Stimulated activated naive CD8-positive, alpha-beta T cell treated with anti-CD3 and anti-CD28 coated beads, Interleukin-15, Interleukin-2, amounts not matched to agents 100 ng/mL and 50 ng/mL, for 24 hours (primary cell): ENCODE measurements at regions not wholly inside any gene's neighbourhood (a gene's known extent, or its start where the extent isn't known, plus 50 kb on each side); places are given as distances from the start of the nearest gene placed in this dataset.
"Not testable (repeated sequence)": the region's sequence is repeated elsewhere in the genome, so short reads cannot be mapped to it uniquely, and the experiment has no call there.

Experiments used
- H3K27ac Mint-ChIP-seq: one replicate; pipeline ENCODE4 v1.8.0; 2021; ENCODE audit warnings: mild to moderate bottlenecking, mixed read lengths
- H3K27me3 Mint-ChIP-seq: one replicate; pipeline ENCODE4 v1.8.0; 2021; ENCODE audit warnings: mixed read lengths
- H3K36me3 Mint-ChIP-seq: one replicate; pipeline ENCODE4 v1.8.0; 2021; ENCODE audit warnings: low read depth, mixed read lengths
- H3K4me1 Mint-ChIP-seq: one replicate; pipeline ENCODE4 v1.8.0; 2021; ENCODE audit warnings: low read depth, mixed read lengths
- H3K4me3 Mint-ChIP-seq: one replicate; pipeline ENCODE4 v1.8.0; 2021; ENCODE audit warnings: mild to moderate bottlenecking, mixed read lengths
- H3K9me3 Mint-ChIP-seq: one replicate; pipeline ENCODE4 v1.8.0; 2021; ENCODE audit warnings: mixed read lengths

DNA sequence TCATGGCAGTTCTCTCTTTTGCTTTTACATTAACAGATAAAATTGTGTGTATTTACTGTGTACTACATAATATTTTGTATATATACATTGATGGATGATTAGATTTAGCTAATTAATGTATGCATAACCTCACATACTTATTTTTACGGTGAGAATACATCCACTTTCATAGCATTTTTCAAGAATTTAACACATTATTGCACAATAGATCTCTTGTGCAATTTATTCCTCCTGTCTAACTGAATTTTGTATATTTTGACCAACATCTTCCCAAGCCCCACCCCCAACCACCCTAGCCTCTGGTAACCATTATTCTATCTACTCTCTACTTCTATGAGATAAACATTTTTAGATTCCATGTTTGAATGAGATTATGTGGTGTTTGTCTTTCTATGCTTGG, 194.7 kb downstream of the RBM26 start:
- H3K4me1 Mint-ChIP-seq = no peaks in the 10 kb centered on the region
- no peak overlapping the region for H3K27ac Mint-ChIP-seq
- H3K4me3 Mint-ChIP-seq = no peak overlapping the region
- peaks cover 19% of the 10 kb centered on the region for H3K27me3 Mint-ChIP-seq
- no peaks in the 10 kb centered on the region for H3K36me3 Mint-ChIP-seq
- H3K9me3 Mint-ChIP-seq = no peaks in the 10 kb centered on the region

DNA sequence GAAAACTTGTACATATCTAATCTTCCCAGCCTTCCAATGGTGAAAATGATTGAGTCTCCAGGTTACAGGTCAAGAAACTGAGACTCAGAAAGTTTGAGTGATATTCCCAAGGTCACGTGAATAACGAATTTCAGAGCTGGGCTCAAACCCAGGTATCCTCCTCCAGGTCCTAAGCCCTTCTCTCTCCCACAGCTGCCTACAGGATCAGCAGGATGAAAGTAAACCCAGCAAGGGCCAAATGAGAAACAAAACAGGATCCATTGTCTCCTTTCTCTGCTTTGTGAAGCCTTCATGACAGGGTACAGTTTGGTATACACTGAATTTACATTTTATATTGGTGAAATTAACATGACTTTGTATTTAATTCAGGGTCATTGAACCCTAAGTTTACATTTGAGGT, 208.1 kb downstream of the RBM26 start:
- peaks cover 4% of the 10 kb centered on the region for H3K9me3 Mint-ChIP-seq
- no peak overlapping the region for H3K27ac Mint-ChIP-seq
- no peak overlapping the region for H3K4me3 Mint-ChIP-seq
- H3K4me1 Mint-ChIP-seq = peaks cover 42% of the 10 kb centered on the region
- H3K27me3 Mint-ChIP-seq = no peaks in the 10 kb centered on the region
- no peaks in the 10 kb centered on the region for H3K36me3 Mint-ChIP-seq

DNA sequence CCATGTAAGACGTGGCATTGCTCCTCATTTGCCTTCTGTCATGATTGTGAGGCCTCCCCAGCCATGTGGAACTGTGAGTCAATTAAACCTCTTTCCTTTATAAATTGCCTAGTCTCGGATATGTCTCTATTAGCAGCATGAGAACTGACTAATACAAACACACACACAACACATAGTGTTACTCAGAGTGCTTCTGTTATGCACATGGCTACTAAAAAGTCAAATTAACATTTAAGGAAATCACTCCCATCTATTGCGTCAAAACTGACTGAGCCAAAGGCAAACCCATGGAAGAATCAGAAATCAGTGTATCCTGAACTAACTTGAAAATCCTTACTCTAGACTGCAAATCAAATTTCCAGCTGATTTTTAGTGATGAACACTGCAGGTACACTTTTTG, 209.2 kb downstream of the RBM26 start:
- peaks cover 51% of the 10 kb centered on the region for H3K4me1 Mint-ChIP-seq

DNA sequence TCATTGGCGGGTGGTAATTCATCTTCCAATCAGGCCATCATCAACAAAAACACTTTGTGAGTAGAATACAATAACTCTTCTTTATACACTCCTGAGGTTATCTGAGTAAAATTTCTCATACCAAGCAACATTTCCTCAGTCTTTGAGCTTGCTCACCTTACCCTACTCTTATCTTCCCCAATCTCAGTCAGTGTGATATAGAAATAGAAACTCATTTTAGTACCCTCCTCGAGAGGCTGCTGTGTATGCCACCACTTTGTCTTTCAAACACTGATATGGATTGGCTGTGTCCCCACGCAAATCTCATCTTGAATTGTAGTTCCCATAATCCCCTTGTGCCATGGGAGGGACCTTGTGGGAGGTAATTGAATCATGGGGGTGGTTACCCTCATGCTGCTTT, 209.7 kb downstream of the RBM26 start:
- no peak overlapping the region for H3K4me3 Mint-ChIP-seq
- peaks cover 55% of the 10 kb centered on the region for H3K4me1 Mint-ChIP-seq
- H3K9me3 Mint-ChIP-seq = peaks cover 4% of the 10 kb centered on the region

More for the DNA sequence above, 209.2 kb downstream of the RBM26 start:
- Mint-ChIP-seq H3K27ac (no peak overlapping the region), H3K36me3 (no peaks in the 10 kb centered on the region), H3K27me3 (no peaks in the 10 kb centered on the region), H3K4me3 (no peak overlapping the region), H3K9me3 (peaks cover 4% of the 10 kb centered on the region)

DNA sequence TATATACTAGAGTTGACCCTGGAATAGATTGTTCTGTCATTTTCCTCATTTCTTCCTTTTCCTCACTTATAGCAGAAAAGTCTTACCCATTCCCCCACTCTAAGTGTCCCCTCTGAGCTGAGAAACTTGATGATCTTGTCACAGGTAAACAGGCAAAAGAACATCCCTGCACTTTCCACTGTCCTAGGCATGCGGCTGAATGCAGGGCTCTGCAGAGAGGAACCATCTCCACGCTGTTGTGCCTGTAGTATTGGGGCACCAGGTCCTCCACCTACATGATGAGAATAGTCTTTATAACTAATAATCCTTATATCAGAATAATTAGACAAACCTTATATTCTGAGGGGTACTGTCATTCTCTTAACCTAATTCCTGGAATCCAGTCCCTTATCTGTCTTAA, 211.3 kb downstream of the RBM26 start:
- Mint-ChIP-seq H3K27ac (peak overlapping the region; percentile 70), H3K9me3 (peaks cover 4% of the 10 kb centered on the region), H3K4me1 (peaks cover 61% of the 10 kb centered on the region), H3K4me3 (peak overlapping the region; percentile 53), H3K27me3 (no peaks in the 10 kb centered on the region), H3K36me3 (no peaks in the 10 kb centered on the region)

More for the DNA sequence above, 209.7 kb downstream of the RBM26 start:
- H3K27ac Mint-ChIP-seq = peak overlapping the region; percentile 34
- no peaks in the 10 kb centered on the region for H3K27me3 Mint-ChIP-seq
- no peaks in the 10 kb centered on the region for H3K36me3 Mint-ChIP-seq

DNA sequence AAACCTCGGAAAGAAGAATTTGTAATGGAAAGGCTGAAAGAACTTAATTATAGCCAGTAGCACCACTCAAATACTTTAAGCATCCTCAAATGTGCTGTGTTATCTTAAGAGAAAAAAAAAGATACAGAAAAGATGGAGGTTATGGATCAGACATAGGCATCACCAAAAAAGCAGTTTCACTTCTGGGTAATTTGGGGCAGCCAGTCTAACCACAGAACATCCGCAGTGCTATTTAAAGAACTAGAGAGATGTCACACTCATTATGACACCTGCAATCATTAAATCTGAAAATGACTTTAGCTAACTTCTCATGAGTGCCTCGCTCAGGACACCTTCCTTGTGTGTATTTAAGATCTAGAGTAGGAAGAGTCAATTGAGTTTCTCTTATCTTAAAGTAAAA, 211.8 kb downstream of the RBM26 start:
- Mint-ChIP-seq H3K4me1 (peaks cover 61% of the 10 kb centered on the region), H3K36me3 (no peaks in the 10 kb centered on the region), H3K27ac (peak overlapping the region; percentile 70), H3K27me3 (no peaks in the 10 kb centered on the region), H3K9me3 (peaks cover 4% of the 10 kb centered on the region), H3K4me3 (peak overlapping the region; percentile 53)

DNA sequence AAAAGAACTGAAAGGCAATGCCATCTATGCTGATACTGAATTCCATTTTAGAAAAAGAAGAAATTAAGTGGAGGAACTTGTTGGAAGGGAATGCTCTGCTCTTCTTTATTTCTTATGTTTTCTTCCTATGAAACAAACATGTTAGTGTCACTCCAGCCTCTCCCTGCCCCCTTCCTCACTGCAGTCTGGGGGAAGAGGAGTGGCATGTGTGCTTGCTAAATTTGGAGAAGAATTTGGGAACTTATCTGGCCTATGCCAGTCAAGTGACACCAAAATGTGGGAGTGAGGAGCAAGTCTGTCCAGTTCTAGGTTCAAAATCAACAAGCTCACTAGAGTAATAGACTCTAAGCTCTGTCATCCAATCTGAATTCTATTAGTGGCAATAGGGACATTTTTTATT, 214.6 kb downstream of the RBM26 start:
- peak overlapping the region; percentile 24 for H3K27ac Mint-ChIP-seq
- H3K9me3 Mint-ChIP-seq = peaks cover 3% of the 10 kb centered on the region
- peaks cover 59% of the 10 kb centered on the region for H3K4me1 Mint-ChIP-seq
- H3K36me3 Mint-ChIP-seq = no peaks in the 10 kb centered on the region
- no peak overlapping the region for H3K4me3 Mint-ChIP-seq
- no peaks in the 10 kb centered on the region for H3K27me3 Mint-ChIP-seq

DNA sequence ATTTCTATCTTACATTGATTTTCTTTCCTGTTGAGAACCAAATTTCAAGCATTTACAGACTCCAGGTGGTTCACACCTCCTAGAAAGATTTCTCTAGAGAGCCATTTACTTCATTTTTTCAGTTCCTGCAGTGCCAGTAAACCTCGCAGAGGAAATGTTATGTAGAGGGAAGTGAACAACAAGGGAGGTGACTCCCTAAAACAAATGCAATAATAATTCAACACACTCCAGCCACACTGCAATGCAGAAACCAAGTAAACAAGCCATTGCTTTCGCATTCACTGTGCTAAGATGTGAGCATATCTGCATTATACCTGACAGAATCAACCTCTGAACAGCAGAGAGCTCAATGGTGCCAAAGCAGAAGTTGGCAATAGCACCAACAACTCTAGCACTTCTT, 215.1 kb downstream of the RBM26 start:
- Mint-ChIP-seq H3K9me3 (no peaks in the 10 kb centered on the region), H3K36me3 (no peaks in the 10 kb centered on the region), H3K4me1 (peaks cover 53% of the 10 kb centered on the region)

DNA sequence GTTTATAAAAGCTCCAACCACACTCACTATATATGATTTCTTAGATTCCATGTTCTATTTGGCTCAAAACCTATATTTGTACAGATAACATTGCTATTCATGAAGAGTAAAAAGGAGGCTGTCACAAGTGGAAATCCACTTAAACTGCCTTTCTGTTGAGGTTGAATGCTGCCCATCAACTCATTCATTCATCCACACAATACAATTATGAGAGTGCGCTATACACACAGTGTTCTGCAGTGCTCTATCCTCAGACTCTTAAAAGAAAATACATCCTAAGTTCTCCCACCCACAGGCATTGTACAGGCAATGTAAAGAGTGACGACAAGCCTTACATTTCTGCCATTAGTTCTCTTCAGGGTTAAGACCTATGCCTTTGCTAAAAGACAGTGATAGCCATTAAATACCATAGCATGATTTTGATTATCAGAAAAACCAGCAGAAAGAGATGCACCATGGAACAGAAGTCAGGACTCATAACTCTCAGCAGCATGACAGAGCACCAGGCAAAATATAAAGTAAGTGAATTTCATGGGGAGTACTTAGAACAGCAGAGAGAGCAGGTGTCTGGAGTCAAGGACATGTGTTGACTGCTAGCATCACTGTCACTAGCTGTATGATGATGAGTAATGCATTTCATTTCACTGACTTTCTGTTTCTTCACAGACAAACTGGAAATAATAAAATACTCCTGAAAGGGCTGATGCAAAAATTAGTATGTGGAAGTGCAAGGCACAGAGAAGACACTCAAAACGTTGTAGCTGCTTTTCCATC, 218.0 kb downstream of the RBM26 start:
- H3K9me3 Mint-ChIP-seq = no peaks in the 10 kb centered on the region
- no peaks in the 10 kb centered on the region for H3K27me3 Mint-ChIP-seq
- H3K4me1 Mint-ChIP-seq = peaks cover 26% of the 10 kb centered on the region
- H3K36me3 Mint-ChIP-seq = no peaks in the 10 kb centered on the region
- no peak overlapping the region for H3K27ac Mint-ChIP-seq
- no peak overlapping the region for H3K4me3 Mint-ChIP-seq

More for the DNA sequence above, 215.1 kb downstream of the RBM26 start:
- Mint-ChIP-seq H3K4me3 (no peak overlapping the region), H3K27ac (no peak overlapping the region), H3K27me3 (no peaks in the 10 kb centered on the region)

DNA sequence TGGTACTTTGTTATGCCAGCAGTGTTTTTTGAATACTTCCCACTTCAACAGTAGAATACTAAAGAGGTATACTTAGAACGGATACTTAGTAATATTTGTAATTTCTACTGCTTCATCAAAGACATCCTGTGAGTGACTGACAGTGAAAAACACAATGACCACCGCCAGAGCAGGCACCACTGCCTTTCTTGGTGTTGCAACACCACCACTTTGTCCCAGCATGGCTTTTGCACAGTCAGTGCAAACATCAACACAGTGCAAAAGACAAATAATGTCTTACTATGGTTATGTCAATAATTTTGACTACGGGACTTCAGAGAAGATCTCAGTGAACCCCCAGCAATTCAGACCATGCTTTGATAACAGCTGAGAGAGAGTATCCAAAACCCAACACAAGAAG, 220.5 kb downstream of the RBM26 start:
- H3K4me1 Mint-ChIP-seq = peaks cover 6% of the 10 kb centered on the region

DNA sequence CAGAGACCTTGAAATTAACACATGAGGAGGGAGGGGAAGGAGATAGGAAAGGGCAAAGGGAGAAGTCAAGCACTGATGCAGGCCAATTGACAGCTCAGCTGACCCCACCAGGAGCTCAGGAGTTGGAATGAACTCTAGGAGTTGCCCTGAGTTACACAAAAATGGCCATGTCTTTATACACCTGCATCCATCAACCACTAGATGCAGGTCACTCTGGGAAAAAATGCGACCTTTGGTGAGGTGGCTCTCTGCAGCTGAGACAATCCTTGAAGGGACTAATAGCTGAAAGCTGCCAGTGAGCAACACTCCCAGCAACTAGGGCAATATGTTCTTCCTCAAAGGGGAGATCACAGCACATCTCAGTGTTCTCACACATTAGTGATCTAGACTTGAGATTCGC, 222.8 kb downstream of the RBM26 start:
- Mint-ChIP-seq H3K9me3 (no peaks in the 10 kb centered on the region), H3K27me3 (peaks cover 13% of the 10 kb centered on the region), H3K4me1 (peaks cover 2% of the 10 kb centered on the region), H3K4me3 (no peak overlapping the region), H3K36me3 (no peaks in the 10 kb centered on the region), H3K27ac (no peak overlapping the region)

More for the DNA sequence above, 220.5 kb downstream of the RBM26 start:
- H3K36me3 Mint-ChIP-seq = no peaks in the 10 kb centered on the region
- no peaks in the 10 kb centered on the region for H3K9me3 Mint-ChIP-seq
- H3K4me3 Mint-ChIP-seq = no peak overlapping the region
- H3K27me3 Mint-ChIP-seq = peaks cover 9% of the 10 kb centered on the region
- H3K27ac Mint-ChIP-seq = no peak overlapping the region

DNA sequence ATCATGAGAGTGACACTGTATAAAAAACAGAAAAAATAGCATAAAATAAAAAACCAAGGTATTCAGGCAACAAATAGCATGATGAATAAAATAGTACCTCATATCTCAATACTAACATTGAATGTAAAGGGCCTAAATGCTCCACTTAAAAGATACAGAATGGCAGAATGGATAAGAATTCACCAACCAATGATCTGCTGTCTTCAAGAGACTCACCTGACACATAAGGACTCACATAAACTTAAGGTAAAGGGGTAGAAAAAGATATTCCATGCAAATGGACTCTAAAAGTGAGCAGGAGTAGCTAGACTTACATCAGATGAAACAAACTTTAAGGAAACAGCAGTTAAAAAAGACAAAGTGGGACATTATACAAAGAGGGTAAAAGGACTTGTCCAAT, 232.4 kb downstream of the RBM26 start:
- H3K4me3 Mint-ChIP-seq, H3K27ac Mint-ChIP-seq, H3K36me3 Mint-ChIP-seq, H3K4me1 Mint-ChIP-seq: not testable (repeated sequence)
- Mint-ChIP-seq H3K9me3 (peaks cover 23% of the 10 kb centered on the region), H3K27me3 (peaks cover 37% of the 10 kb centered on the region)

DNA sequence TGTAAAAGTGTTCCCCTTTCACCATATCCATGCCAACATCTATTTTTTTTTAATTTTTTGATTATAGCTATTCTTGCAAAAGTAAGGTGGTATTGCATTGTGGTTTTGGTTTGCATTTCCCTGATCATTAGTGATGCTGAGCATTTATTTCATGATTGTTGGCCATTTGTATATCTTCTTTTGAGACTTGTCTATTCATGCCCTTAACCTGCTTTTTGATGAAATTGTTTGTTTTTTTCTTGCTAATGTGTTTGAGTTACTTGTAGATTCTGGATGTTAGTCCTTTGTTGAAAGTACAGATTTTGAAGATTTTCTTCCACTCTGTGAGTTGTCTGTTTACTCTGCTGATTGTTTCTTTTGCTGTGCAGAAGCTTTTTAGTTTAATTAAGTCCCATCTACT, 233.1 kb downstream of the RBM26 start:
- H3K4me1 Mint-ChIP-seq, H3K27ac Mint-ChIP-seq, H3K36me3 Mint-ChIP-seq, H3K4me3 Mint-ChIP-seq: not testable (repeated sequence)
- Mint-ChIP-seq H3K9me3 (peaks cover 23% of the 10 kb centered on the region), H3K27me3 (peaks cover 37% of the 10 kb centered on the region)

DNA sequence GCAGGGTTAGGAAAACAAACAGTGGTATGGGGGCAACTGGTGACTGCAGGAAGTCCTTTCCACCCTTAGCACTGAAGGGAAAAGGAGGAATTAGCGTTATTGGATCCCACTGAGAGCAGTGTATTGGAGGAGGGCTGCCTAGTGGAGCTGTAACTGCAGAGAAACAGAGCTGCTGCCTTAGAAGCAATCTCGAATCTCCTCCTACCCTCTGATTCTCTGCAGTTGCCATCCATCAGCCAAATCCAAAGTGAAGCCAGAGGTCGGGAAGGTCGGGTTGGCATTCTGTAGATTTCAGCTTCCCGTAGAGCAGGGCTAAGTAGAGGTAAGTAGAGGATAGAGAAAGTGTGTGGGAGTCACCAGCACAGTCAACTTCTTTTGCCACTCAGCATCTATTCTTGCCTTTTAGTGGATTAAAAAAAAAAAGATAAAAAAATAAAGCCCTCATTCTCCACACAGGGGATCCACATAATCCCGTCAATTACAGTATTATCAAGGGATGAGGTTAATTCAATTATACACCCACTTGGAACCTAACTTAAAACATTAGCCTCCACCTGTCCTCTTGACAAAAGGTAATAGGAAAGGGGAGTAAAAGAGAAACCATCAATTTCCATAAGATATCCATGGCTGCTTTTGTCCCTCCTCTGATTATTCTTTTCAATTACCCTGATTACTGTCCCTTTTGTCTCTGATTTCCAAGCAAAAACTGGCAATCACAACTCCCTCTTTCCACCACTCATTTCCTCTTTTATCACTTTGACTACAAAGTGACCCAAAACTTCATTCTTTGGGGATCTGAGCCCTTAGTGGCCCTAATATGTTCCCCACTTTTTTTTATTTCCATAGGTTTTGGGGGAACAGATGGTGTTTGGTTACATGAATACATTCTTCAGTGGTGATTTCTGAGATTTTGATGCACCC, 234.7 kb downstream of the RBM26 start:
- H3K27me3 Mint-ChIP-seq = peaks cover 44% of the 10 kb centered on the region
- peaks cover 28% of the 10 kb centered on the region for H3K9me3 Mint-ChIP-seq
- no peaks in the 10 kb centered on the region for H3K4me1 Mint-ChIP-seq
- no peak overlapping the region for H3K4me3 Mint-ChIP-seq
- H3K36me3 Mint-ChIP-seq = no peaks in the 10 kb centered on the region
- H3K27ac Mint-ChIP-seq = no peak overlapping the region

DNA sequence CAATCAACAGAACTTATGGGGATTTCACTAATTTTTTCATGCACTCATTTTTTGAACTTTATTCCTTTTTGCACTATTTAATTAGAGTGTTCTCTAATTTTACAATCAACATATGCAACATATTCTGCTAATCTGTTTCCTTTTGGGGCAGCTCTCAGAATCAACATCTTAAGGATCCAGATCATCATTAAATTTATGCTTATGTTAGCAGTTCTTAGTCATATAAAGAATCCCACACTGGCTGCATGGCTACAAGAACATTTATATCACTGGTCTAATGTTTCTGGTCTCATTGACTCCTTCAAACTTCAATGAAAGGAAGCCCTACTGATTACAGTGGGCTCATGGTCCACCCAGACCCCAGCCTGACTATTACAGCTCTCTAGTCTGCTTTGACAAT, 245.2 kb downstream of the RBM26 start:
- Mint-ChIP-seq H3K4me3 (no peak overlapping the region), H3K36me3 (no peaks in the 10 kb centered on the region), H3K4me1 (no peaks in the 10 kb centered on the region)

More for the DNA sequence above, 245.2 kb downstream of the RBM26 start:
- no peak overlapping the region for H3K27ac Mint-ChIP-seq
- peaks cover 24% of the 10 kb centered on the region for H3K27me3 Mint-ChIP-seq
- no peaks in the 10 kb centered on the region for H3K9me3 Mint-ChIP-seq
